Stimulated activated CD8-positive, alpha-beta memory T cell treated with anti-CD3 and anti-CD28 coated beads, Interleukin-12 subunit alpha, Interleukin-12 subunit beta, amount 100 ng/mL, for 4 hours (primary cell): ENCODE measurements at regions not wholly inside any gene's neighbourhood (a gene's known extent, or its start where the extent isn't known, plus 50 kb on each side); places are given as distances from the start of the nearest gene placed in this dataset.

Experiments used
- DNase-seq: peaks from one replicate; pipeline ENCODE4 v3.0.0-alpha.2; 2020; ENCODE audit warnings: low read depth

GRCh38 chr5:163622799-163623198 lies 117.4 kb downstream of the MAT2B start:
- no peak for DNase-seq

GRCh38 chr5:163623524-163623923 lies 118.1 kb downstream of the MAT2B start:
- DNase-seq = no peak

GRCh38 chr5:163623986-163624385 lies 118.6 kb downstream of the MAT2B start:
- no peak for DNase-seq

GRCh38 chr5:163624431-163624830 lies 119.0 kb downstream of the MAT2B start:
- DNase-seq = no peak

GRCh38 chr5:163626904-163627434 lies 121.5 kb downstream of the MAT2B start:
- no peak for DNase-seq

GRCh38 chr5:163631856-163632255 lies 126.4 kb downstream of the MAT2B start:
- no peak for DNase-seq

GRCh38 chr5:163633926-163634460 lies 128.6 kb downstream of the MAT2B start:
- DNase-seq = no peak

GRCh38 chr5:163635631-163636030 lies 130.2 kb downstream of the MAT2B start:
- no peak for DNase-seq

- no peak for DNase-seq
Measured at GRCh38 chr5:163642904-163643303, 137.5 kb downstream of the MAT2B start.

- DNase-seq = no peak
Measured at GRCh38 chr5:163645421-163646416, 140.3 kb downstream of the MAT2B start.

GRCh38 chr5:163649514-163649913 lies 144.1 kb downstream of the MAT2B start:
- DNase-seq = no peak

GRCh38 chr5:163653526-163653925 lies 148.1 kb downstream of the MAT2B start:
- no peak for DNase-seq

- no peak for DNase-seq
Measured at GRCh38 chr5:163658702-163659567, 153.5 kb downstream of the MAT2B start.

GRCh38 chr5:163659568-163659902 lies 154.1 kb downstream of the MAT2B start:
- no peak for DNase-seq

GRCh38 chr5:163660486-163660885 lies 155.1 kb downstream of the MAT2B start:
- DNase-seq = no peak

- no peak for DNase-seq
Measured at GRCh38 chr5:163661360-163661759, 155.9 kb downstream of the MAT2B start.

GRCh38 chr5:163670036-163670435 lies 164.6 kb downstream of the MAT2B start:
- DNase-seq = no peak

GRCh38 chr5:163677092-163677491 lies 171.7 kb downstream of the MAT2B start:
- no peak for DNase-seq

GRCh38 chr5:163682234-163682633 lies 176.8 kb downstream of the MAT2B start:
- no peak for DNase-seq

- DNase-seq = no peak
Measured at GRCh38 chr5:163687414-163687813, 182.0 kb downstream of the MAT2B start.

- DNase-seq = no peak
Measured at GRCh38 chr5:163692091-163692490, 186.7 kb downstream of the MAT2B start.

- DNase-seq = no peak
Measured at GRCh38 chr5:163695830-163696578, 190.6 kb downstream of the MAT2B start.
